Astrocyte (in vitro differentiated cells and primary cell): ENCODE measurements at regions not wholly inside any gene's neighbourhood (a gene's known extent, or its start where the extent isn't known, plus 50 kb on each side); places are given as distances from the start of the nearest gene placed in this dataset.

Experiments used
- EZH2 ChIP-seq: IDR thresholded peaks from 2 replicates; pipeline ENCODE4 v1.6.1; 2012; ENCODE audit warnings: mild to moderate bottlenecking, low read length, inconsistent platforms; ENCODE audit not compliant: insufficient read depth
- TF ChIP-seq, protein P1 (sequence below): IDR thresholded peaks from 2 replicates; pipeline ENCODE4 v1.5.1; 2011; ENCODE audit warnings: low read depth, mild to moderate bottlenecking, inconsistent platforms, low read length, moderate library complexity; ENCODE audit not compliant: insufficient read depth

- TF ChIP-seq, protein P1, sequence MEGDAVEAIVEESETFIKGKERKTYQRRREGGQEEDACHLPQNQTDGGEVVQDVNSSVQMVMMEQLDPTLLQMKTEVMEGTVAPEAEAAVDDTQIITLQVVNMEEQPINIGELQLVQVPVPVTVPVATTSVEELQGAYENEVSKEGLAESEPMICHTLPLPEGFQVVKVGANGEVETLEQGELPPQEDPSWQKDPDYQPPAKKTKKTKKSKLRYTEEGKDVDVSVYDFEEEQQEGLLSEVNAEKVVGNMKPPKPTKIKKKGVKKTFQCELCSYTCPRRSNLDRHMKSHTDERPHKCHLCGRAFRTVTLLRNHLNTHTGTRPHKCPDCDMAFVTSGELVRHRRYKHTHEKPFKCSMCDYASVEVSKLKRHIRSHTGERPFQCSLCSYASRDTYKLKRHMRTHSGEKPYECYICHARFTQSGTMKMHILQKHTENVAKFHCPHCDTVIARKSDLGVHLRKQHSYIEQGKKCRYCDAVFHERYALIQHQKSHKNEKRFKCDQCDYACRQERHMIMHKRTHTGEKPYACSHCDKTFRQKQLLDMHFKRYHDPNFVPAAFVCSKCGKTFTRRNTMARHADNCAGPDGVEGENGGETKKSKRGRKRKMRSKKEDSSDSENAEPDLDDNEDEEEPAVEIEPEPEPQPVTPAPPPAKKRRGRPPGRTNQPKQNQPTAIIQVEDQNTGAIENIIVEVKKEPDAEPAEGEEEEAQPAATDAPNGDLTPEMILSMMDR = no peak
- no peak for TF ChIP-seq EZH2
Observed at GRCh38 chr5:120803282-120803681, 339.2 kb downstream of the PRR16 start.
